GM12875 (cell line): ENCODE measurements at regions not wholly inside any gene's neighbourhood (a gene's known extent, or its start where the extent isn't known, plus 50 kb on each side); places are given as distances from the start of the nearest gene placed in this dataset.

Experiments
- H3K4me3 ChIP-seq: one replicate; pipeline ENCODE4 v1.5.1; 2011; ENCODE audit warnings: low read depth, low read length, control low read depth
- TF ChIP-seq, protein P1 (sequence below): IDR thresholded peaks from 2 replicates; pipeline ENCODE4 v1.5.1; 2011; ENCODE audit warnings: low read depth, mild to moderate bottlenecking, control low read depth, inconsistent platforms, low read length, moderate library complexity, borderline replicate concordance; ENCODE audit not compliant: insufficient read depth

DNA sequence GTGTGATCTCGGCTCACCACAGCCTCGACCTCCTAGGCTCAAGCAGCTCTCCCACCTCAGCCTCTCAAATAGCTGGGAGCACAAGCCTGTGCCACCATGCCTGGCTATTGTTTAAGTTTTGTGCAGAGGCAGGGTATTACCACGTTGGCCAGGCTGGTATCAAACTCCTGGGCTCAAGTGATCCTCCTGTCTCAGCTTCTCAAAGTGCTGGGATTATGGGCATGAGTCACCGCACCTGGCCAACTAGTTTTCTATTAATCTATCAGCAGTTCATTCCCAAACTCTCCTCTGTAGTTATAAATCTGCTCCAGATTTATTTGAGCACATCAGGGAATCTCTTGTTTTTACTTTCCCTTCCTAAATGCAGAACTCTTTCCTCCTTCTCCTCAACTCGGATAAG lies 443.8 kb downstream of the PRDM2 start:
- H3K4me3 ChIP-seq, result no peak overlapping the region
- TF ChIP-seq, protein P1, sequence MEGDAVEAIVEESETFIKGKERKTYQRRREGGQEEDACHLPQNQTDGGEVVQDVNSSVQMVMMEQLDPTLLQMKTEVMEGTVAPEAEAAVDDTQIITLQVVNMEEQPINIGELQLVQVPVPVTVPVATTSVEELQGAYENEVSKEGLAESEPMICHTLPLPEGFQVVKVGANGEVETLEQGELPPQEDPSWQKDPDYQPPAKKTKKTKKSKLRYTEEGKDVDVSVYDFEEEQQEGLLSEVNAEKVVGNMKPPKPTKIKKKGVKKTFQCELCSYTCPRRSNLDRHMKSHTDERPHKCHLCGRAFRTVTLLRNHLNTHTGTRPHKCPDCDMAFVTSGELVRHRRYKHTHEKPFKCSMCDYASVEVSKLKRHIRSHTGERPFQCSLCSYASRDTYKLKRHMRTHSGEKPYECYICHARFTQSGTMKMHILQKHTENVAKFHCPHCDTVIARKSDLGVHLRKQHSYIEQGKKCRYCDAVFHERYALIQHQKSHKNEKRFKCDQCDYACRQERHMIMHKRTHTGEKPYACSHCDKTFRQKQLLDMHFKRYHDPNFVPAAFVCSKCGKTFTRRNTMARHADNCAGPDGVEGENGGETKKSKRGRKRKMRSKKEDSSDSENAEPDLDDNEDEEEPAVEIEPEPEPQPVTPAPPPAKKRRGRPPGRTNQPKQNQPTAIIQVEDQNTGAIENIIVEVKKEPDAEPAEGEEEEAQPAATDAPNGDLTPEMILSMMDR, result no peak

DNA sequence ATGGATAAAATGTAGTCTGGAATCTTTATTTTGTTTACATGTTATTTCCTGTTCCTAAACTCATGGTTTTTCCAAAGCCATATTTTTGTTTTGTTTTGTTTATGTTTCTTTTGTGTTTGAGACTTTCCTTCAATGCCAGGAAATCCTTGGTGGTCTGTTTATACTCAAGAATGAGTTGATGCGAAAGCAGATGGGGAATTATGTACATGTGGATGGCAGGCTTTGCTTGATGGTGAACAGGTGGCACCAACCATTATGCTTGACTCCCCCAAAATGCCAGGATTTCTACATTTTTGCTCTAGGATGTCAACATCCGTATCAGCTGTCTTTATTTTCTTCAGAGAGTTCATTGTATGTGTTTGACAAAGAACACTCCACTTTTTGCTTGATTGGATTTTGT lies 448.5 kb downstream of the PRDM2 start:
- H3K4me3 ChIP-seq, result no peak overlapping the region
- TF ChIP-seq, protein P1, result no peak

DNA sequence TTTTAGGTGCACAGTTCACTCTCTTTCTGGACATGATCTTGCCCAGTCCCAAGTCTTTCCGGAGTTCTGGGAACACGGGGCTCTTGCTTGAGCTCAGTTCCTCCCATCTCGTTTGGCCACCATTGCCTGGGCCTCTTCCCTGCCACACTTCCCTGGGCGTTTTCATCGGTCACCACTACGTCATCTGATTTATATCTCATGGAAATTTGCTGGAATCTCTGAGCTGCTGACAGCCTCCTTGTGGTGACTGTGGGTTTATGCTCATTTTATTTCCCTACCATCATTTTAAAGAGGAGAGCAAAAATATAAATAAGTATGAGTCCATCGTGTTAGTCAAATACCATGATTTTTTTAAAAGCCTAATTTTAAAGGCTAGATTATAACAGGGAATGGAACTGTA lies 449.1 kb upstream of the KAZN start:
- no peak overlapping the region for H3K4me3 ChIP-seq
- TF ChIP-seq, protein P1, result no peak

DNA sequence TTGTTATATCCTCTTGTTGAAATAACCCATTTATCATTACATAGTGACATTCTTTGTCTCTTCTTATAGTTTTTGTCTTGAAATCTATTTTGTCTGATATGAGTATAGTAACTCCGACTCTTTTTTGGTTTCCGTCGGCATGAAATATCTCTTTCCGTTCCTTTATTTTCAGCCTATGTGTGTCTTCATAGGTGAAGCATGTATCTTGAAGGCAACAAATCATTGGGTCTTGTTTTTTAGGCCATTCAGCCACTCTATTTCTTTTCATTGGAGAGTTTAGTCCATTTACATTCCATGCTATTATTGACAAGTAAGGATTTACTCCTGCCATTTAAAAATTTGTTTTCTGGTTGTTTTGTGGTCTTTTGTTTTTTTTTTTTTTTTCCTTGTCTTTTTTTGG lies 441.9 kb upstream of the KAZN start:
- TF ChIP-seq, protein P1, result no peak
- no peak overlapping the region for H3K4me3 ChIP-seq

DNA sequence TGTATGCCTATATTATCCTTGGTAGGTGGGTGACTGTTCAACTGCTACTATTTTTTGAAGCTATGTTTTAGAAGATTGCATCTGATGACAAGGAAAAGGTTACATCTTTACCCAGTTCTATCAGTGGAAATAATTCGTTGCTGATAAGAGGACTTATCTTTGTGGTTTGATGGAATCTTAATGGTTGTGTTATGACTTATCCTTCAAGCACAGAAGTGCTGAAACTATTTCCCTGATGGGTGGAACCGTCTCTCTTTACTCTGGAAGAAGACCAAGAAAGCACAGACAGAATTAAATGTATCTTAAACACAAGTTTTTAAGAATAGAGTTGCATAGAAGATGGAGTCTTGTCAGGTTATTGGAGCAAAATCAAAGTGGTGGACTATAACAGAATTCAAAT lies 437.7 kb upstream of the KAZN start:
- H3K4me3 ChIP-seq, result no peak overlapping the region
- TF ChIP-seq, protein P1, result no peak

DNA sequence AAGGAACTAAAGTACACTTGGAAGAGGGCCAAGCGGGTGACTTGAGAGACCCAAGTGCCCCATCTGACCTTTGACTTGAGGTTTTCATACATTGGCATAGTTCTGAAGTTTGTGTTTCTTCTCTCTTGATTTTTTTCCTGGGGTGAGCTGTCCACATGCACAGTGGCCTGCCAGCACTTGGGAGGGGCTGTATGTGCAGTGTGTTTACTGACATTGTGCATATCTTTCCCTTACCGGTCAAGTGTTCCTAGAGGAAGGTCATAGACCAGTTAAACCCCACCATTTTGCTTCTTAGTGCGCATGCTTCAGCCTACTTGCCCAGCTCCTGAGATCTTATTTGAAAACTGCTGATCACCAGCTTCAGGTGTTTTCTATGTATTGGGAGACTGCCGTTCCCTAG lies 435.2 kb upstream of the KAZN start:
- TF ChIP-seq, protein P1, result no peak
- H3K4me3 ChIP-seq, result no peak overlapping the region

DNA sequence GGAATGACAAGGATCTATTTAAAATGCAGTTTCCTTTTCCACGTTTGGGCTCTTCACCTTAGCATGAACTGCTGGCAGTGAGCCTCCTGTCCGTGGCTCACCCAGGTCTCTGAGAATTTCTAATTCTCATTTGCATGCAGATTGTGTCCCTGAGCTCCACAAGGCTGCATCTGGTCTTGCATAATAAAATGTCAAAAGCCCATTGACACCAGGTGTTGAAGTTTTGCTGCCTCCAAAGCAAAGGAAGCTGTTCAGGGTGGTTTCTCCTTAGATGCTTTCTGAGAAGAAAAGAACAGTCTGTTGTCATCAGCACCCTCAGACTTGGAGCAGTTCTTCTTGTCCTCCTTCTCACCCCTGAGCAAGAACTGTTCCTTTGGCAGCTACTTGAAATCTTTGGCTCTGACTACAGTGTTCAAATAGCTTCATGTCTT lies 433.1 kb upstream of the KAZN start:
- no peak overlapping the region for H3K4me3 ChIP-seq
- TF ChIP-seq, protein P1, result no peak
